ENCODE measurements at regions not wholly inside any gene's neighbourhood (a gene's known extent, or its start where the extent isn't known, plus 50 kb on each side); places are given as distances from the start of the nearest gene placed in this dataset.

- Histone ChIP-seq H3K9me1 (ENCODE audit: insufficient read depth, low read length) (no peaks in the 10 kb centered on the region), H2AFZ (replicated peaks; ENCODE audit: low read length, poor library complexity) (no peak overlapping the region), H2BK120ac (ENCODE audit: low read depth, low read length) (no peak overlapping the region), H4K91ac (ENCODE audit: insufficient read depth, low read depth, low read length) (no peak overlapping the region), H3K23ac (ENCODE audit: low read depth, low read length) (no peak overlapping the region), H4K5ac (ENCODE audit: low read depth, low read length) (no peak overlapping the region), H2AK5ac (ENCODE audit: low read depth, low read length) (no peak overlapping the region), H3K4ac (ENCODE audit: low read depth, low read length) (no peak overlapping the region), H3K4me2 (ENCODE audit: low read depth, low read length) (no peak overlapping the region), H4K8ac (ENCODE audit: low read depth in 2 of 2, low read length in 2 of 2) (no peak overlapping the region), H2BK20ac (ENCODE audit: low read depth, low read length) (no peak overlapping the region), H3K27ac (ENCODE audit: insufficient read depth, low read length) (no peak overlapping the region), H3K79me1 (ENCODE audit: low read depth in 1 of 2, low read length in 2 of 2) (no peaks in the 10 kb centered on the region), H3K9me3 (ENCODE audit: control insufficient read depth, insufficient read depth, low read length) (no peaks in the 10 kb centered on the region), H2BK15ac (ENCODE audit: low read depth, low read length) (no peak overlapping the region), H3K27me3 (ENCODE audit: control insufficient read depth, insufficient read depth, low read length) (no peaks in the 10 kb centered on the region), H3K56ac (ENCODE audit: extremely low read depth, insufficient read depth, low read length) (no peak overlapping the region), H3K4me1 (ENCODE audit: control insufficient read depth, insufficient read depth, low read length) (no peaks in the 10 kb centered on the region), H3K4me3 (ENCODE audit: insufficient read depth, low read depth, low read length) (no peak overlapping the region), H2AK9ac (replicated peaks; ENCODE audit: low read depth, low read length, poor library complexity) (no peak overlapping the region), H4K20me1 (ENCODE audit: insufficient read depth, low read length) (no peaks in the 10 kb centered on the region), H3K18ac (ENCODE audit: low read depth, low read length) (no peak overlapping the region), H2BK5ac (ENCODE audit: low read depth, low read length, poor library complexity, severe bottlenecking) (no peak overlapping the region), H3K14ac (replicated peaks; ENCODE audit: low read depth, low read length) (no peak overlapping the region), H3K36me3 (ENCODE audit: control insufficient read depth, insufficient read depth, low read length) (no peaks in the 10 kb centered on the region), H3K9ac (ENCODE audit: low read depth, low read length) (no peak overlapping the region)
- no TSS peak for BruUV-seq (replicated peaks)
- WGBS, 2 experiments (ENCODE audit: extremely low coverage in 2 of 2, insufficient read length in 1 of 2): no CpG with 5 or more reads among the region's 4 CpGs
- ATAC-seq (ENCODE audit: low read depth) (no peak), DNase-seq (no peak)
- POLR2A ChIA-PET (ENCODE audit: unreplicated experiment): no interaction called here
- CTCF ChIA-PET: no interaction called here
- dilution Hi-C loops (cut with HindIII; ENCODE audit: low sequenced_read_pairs, unreplicated experiment): no loop called here
- intact Hi-C loops (cut with micrococcal nuclease): no loop called here
- in situ Hi-C loops (cut with MboI; ENCODE audit: low sequenced_read_pairs): no loop called here
- TF ChIP-seq RCOR1 (IDR thresholded peaks at IDR 0.05; ENCODE audit: insufficient replicate concordance, low read length) (no peak), POLR2A (IDR thresholded peaks at IDR 0.05; ENCODE audit: low read depth, low read length) (no peak), CHD1 (IDR thresholded peaks at IDR 0.05; ENCODE audit: low read depth, low read length) (no peak), USF2 (IDR thresholded peaks at IDR 0.05; ENCODE audit: low read depth, low read length) (no peak), SMC3 (IDR thresholded peaks at IDR 0.05; ENCODE audit: low read depth, low read length) (no peak), MXI1 (IDR thresholded peaks at IDR 0.05; ENCODE audit: borderline replicate concordance, low read depth, low read length) (no peak), RFX5 (IDR thresholded peaks at IDR 0.05; ENCODE audit: low read depth, low read length) (no peak), MAFK (IDR thresholded peaks at IDR 0.05; ENCODE audit: low read depth, low read length) (no peak), CEBPB (IDR thresholded peaks at IDR 0.05; ENCODE audit: low read depth, low read length) (no peak), RAD21 (IDR thresholded peaks at IDR 0.05; ENCODE audit: low read length) (no peak), BHLHE40 (IDR thresholded peaks at IDR 0.05; ENCODE audit: low read depth, low read length) (no peak), MAZ (IDR thresholded peaks at IDR 0.05; ENCODE audit: borderline replicate concordance, low read depth, low read length) (no peak), NFE2L2 (IDR thresholded peaks at IDR 0.05; ENCODE audit: low read depth, low read length) (no peak), FOS (IDR thresholded peaks at IDR 0.05; ENCODE audit: low read depth, low read length) (no peak)
- TF ChIP-seq, protein P1, sequence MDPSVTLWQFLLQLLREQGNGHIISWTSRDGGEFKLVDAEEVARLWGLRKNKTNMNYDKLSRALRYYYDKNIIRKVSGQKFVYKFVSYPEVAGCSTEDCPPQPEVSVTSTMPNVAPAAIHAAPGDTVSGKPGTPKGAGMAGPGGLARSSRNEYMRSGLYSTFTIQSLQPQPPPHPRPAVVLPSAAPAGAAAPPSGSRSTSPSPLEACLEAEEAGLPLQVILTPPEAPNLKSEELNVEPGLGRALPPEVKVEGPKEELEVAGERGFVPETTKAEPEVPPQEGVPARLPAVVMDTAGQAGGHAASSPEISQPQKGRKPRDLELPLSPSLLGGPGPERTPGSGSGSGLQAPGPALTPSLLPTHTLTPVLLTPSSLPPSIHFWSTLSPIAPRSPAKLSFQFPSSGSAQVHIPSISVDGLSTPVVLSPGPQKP (IDR thresholded peaks at IDR 0.05; ENCODE audit: borderline replicate concordance, low read depth, low read length): no peak
- TF ChIP-seq, protein P2, sequence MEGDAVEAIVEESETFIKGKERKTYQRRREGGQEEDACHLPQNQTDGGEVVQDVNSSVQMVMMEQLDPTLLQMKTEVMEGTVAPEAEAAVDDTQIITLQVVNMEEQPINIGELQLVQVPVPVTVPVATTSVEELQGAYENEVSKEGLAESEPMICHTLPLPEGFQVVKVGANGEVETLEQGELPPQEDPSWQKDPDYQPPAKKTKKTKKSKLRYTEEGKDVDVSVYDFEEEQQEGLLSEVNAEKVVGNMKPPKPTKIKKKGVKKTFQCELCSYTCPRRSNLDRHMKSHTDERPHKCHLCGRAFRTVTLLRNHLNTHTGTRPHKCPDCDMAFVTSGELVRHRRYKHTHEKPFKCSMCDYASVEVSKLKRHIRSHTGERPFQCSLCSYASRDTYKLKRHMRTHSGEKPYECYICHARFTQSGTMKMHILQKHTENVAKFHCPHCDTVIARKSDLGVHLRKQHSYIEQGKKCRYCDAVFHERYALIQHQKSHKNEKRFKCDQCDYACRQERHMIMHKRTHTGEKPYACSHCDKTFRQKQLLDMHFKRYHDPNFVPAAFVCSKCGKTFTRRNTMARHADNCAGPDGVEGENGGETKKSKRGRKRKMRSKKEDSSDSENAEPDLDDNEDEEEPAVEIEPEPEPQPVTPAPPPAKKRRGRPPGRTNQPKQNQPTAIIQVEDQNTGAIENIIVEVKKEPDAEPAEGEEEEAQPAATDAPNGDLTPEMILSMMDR (conservative IDR thresholded peaks at IDR 0.05; ENCODE audit: low read depth, low read length): no peak
Observed at GRCh38 chr5:44622331-44622730, 186.4 kb upstream of the MRPS30 start.

Measured in IMR-90 (cell line).